ENCODE measurements at regions not wholly inside any gene's neighbourhood (a gene's known extent, or its start where the extent isn't known, plus 50 kb on each side); places are given as distances from the start of the nearest gene placed in this dataset.

- Histone ChIP-seq H3K27me3 (ENCODE audit: control insufficient read depth in 2 of 2, insufficient read depth in 2 of 2, low read length in 2 of 2) (peaks cover 3% of the 10 kb centered on the region in 2 experiments), H3K4me1 (ENCODE audit: control insufficient read depth, extremely low read depth, insufficient read depth, low read length) (no peaks in the 10 kb centered on the region), H4K20me1 (replicated peaks; ENCODE audit: control insufficient read depth, extremely low read depth, insufficient read depth, low read length) (no peaks in the 10 kb centered on the region), H2AFZ (ENCODE audit: low read depth, low read length) (no peak overlapping the region), H3K36me3 (ENCODE audit: control insufficient read depth in 2 of 2, extremely low read depth in 1 of 2, insufficient read depth in 2 of 2, low read length in 2 of 2) (no peaks in the 10 kb centered on the region), H3K9me1 (replicated peaks; ENCODE audit: control insufficient read depth, extremely low read depth, insufficient read depth, low read length) (no peaks in the 10 kb centered on the region), H3K9me3 (replicated peaks; ENCODE audit: control insufficient read depth, insufficient read depth, low read length) (no peaks in the 10 kb centered on the region), H3K27ac (ENCODE audit: insufficient read depth, low read depth, low read length) (no peak overlapping the region), H3K4me3 (replicated peaks in 1 of 3; ENCODE audit: insufficient read depth in 1 of 3, low read depth in 1 of 3, low read length in 3 of 3) (no peak overlapping the region), H3K4me2 (ENCODE audit: insufficient read depth, low read length) (no peak overlapping the region), H3K9ac (replicated peaks; ENCODE audit: extremely low read depth, insufficient read depth, low read length) (no peak overlapping the region), H3K79me2 (ENCODE audit: control insufficient read depth, insufficient read depth, low read length) (no peaks in the 10 kb centered on the region)
- DNase-seq (ENCODE audit: low read depth, low spot score) (no peak), FAIRE-seq (no peak)
- no TSS peak for BruUV-seq (replicated peaks)
- POLR2A ChIA-PET, result no interaction called here
- TF ChIP-seq FOS (IDR thresholded peaks at IDR 0.05; ENCODE audit: borderline replicate concordance, insufficient read depth, low read length) (no peak), MAX (IDR thresholded peaks at IDR 0.05; ENCODE audit: insufficient read depth, insufficient read length) (no peak), GATA2 (IDR thresholded peaks at IDR 0.05; ENCODE audit: insufficient read depth, insufficient read length, low read depth, low read length) (no peak), POLR2A (IDR thresholded peaks at IDR 0.05; ENCODE audit: low read depth, low read length) (no peak), EZH2 (IDR thresholded peaks at IDR 0.05; ENCODE audit: borderline replicate concordance, low read depth, low read length, severe bottlenecking) (no peak), POLR2AphosphoS5 (IDR thresholded peaks at IDR 0.05; ENCODE audit: insufficient read depth, low read depth, low read length) (no peak), MYC (IDR thresholded peaks at IDR 0.05; ENCODE audit: low read depth, low read length) (no peak), CTCF (IDR thresholded peaks at IDR 0.05; ENCODE audit: extremely low read depth in 1 of 2, insufficient read depth in 1 of 2, low read depth in 1 of 2, low read length in 2 of 2) (no peak), JUN (IDR thresholded peaks at IDR 0.05; ENCODE audit: borderline replicate concordance, insufficient read depth, insufficient read length, low read depth) (no peak)
- intact Hi-C loops (cut with micrococcal nuclease), result no loop called here
- CTCF ChIA-PET, result no interaction called here
- dilution Hi-C loops (cut with MboI; ENCODE audit: extremely low pct_ligation_motif_present, low sequenced_read_pairs), result no loop called here
Measured at GRCh38 chr1:101331794-101332193, 95.0 kb downstream of the S1PR1 start.
